Keratinocyte (primary cell): ENCODE measurements at regions not wholly inside any gene's neighbourhood (a gene's known extent, or its start where the extent isn't known, plus 50 kb on each side); places are given as distances from the start of the nearest gene placed in this dataset.

ENCODE experiments used
- DNase-seq: peaks from one replicate; pipeline ENCODE4 v3.0.0-alpha.2; 2011; ENCODE audit warnings: low read depth, missing footprints, low spot score
- FAIRE-seq: peaks from 2 replicates; lab custom pipeline; 2011; peaks lifted over from hg19 to GRCh38; lab: Jason Lieb, UNC
- H2AFZ ChIP-seq: 2 replicates; pipeline ENCODE4 v1.6.0; 2012; ENCODE audit warnings: low read length, control low read depth, inconsistent platforms; ENCODE audit not compliant: control insufficient read depth
- H3K27ac ChIP-seq: 2 replicates; pipeline ENCODE4 v1.5.1; 2011; ENCODE audit warnings: low read length; ENCODE audit not compliant: control insufficient read depth, insufficient read depth
- H3K27me3 ChIP-seq: 3 replicates; pipeline ENCODE4 v1.6.0; 2011; ENCODE audit warnings: low read length; ENCODE audit not compliant: control insufficient read depth, insufficient read depth; ENCODE audit errors: extremely low read depth
- H3K36me3 ChIP-seq, 2 experiments: 2 replicates in 1 of 2; 3 replicates in 1 of 2; pipeline ENCODE4 v1.5.1; 2011; ENCODE audit warnings: low read length in 2 of 2, mild to moderate bottlenecking in 1 of 2; ENCODE audit not compliant: control insufficient read depth in 2 of 2, insufficient read depth in 2 of 2; ENCODE audit errors: extremely low read depth in 1 of 2
- H3K4me1 ChIP-seq: 3 replicates; pipeline ENCODE4 v1.5.1; 2011; ENCODE audit warnings: low read length; ENCODE audit not compliant: control insufficient read depth, insufficient read depth; ENCODE audit errors: extremely low read depth
- H3K4me2 ChIP-seq: 3 replicates; pipeline ENCODE4 v1.6.0; 2011; ENCODE audit warnings: low read depth, low read length; ENCODE audit not compliant: control insufficient read depth, insufficient read depth; ENCODE audit errors: extremely low read depth
- H3K4me3 ChIP-seq, 3 experiments: fragments of 200-600 bp in 1 of 3; sonication (generic) in 1 of 3; 2 replicates in 2 of 3; 3 replicates in 1 of 3; pipeline ENCODE4 v1.5.1; 2011 to 2016; ENCODE audit warnings: low read length in 3 of 3, mild to moderate bottlenecking in 3 of 3, control low read depth in 2 of 3, inconsistent platforms in 1 of 3, low read depth in 1 of 3, mixed read lengths in 1 of 3, mixed run types in 1 of 3, moderate library complexity in 1 of 3; ENCODE audit not compliant: control insufficient read depth in 2 of 3, insufficient read depth in 2 of 3; ENCODE audit errors: extremely low read depth in 1 of 3
- H3K79me2 ChIP-seq: 2 replicates; pipeline ENCODE4 v1.6.0; 2012; ENCODE audit warnings: low read length; ENCODE audit not compliant: control insufficient read depth, insufficient read depth
- H3K9ac ChIP-seq: 3 replicates; pipeline ENCODE4 v1.6.0; 2011; ENCODE audit warnings: low read length; ENCODE audit not compliant: control insufficient read depth, insufficient read depth; ENCODE audit errors: extremely low read depth
- H3K9me1 ChIP-seq: 3 replicates; pipeline ENCODE4 v1.6.0; 2011; ENCODE audit warnings: low read length; ENCODE audit not compliant: control insufficient read depth, insufficient read depth; ENCODE audit errors: extremely low read depth
- H3K9me3 ChIP-seq: 2 replicates; pipeline ENCODE4 v1.5.1; 2012; ENCODE audit warnings: low read depth, low read length; ENCODE audit not compliant: control insufficient read depth
- H4K20me1 ChIP-seq: 3 replicates; pipeline ENCODE4 v1.6.0; 2011; ENCODE audit warnings: low read length; ENCODE audit not compliant: control insufficient read depth, insufficient read depth; ENCODE audit errors: extremely low read depth
- CTCF ChIP-seq, 3 experiments: IDR thresholded peaks in 1 of 3; conservative IDR thresholded peaks in 1 of 3; optimal IDR thresholded peaks in 1 of 3; 2 replicates in 2 of 3; 3 replicates in 1 of 3; pipeline versions ENCODE3 to v1.5.1; 2011; ENCODE audit warnings: low read length in 3 of 3, mild to moderate bottlenecking in 3 of 3, moderate library complexity in 2 of 3, control low read depth in 1 of 3, inconsistent platforms in 1 of 3; ENCODE audit not compliant: insufficient read depth in 2 of 3; ENCODE audit errors: extremely low read depth in 1 of 3
- EZH2 ChIP-seq: IDR thresholded peaks from one replicate; pipeline ENCODE4 v1.6.1; 2012; ENCODE audit warnings: inconsistent platforms, mild to moderate bottlenecking, low read length, moderate library complexity
- dilution Hi-C: fragments of 300-500 bp; cut with MboI; formaldehyde crosslinking; loops from one replicate; pipeline ENCODE4 v1.7.0; 2020; ENCODE audit warnings: low sequenced_read_pairs; ENCODE audit not compliant: extremely low pct_ligation_motif_present

- TF ChIP-seq EZH2 (no peak), CTCF (optimal IDR thresholded peaks at IDR 0.05 in 1 of 3, IDR thresholded peaks at IDR 0.05 in 1 of 3, conservative IDR thresholded peaks at IDR 0.05 in 1 of 3; ENCODE audit: extremely low read depth in 1 of 3, insufficient read depth in 2 of 3, low read length in 3 of 3) (no peak)
- no peaks in the 10 kb centered on the region for H3K36me3 ChIP-seq
- DNase-seq (no peak), FAIRE-seq (no peak)
- H4K20me1 ChIP-seq = no peaks in the 10 kb centered on the region
- H3K4me1 ChIP-seq = no peaks in the 10 kb centered on the region
- no peaks in the 10 kb centered on the region for H3K9me3 ChIP-seq
- H3K9me1 ChIP-seq = no peaks in the 10 kb centered on the region
- no peak overlapping the region for H3K9ac ChIP-seq
- H3K4me3 ChIP-seq = no peak overlapping the region
- dilution Hi-C loops = no loop called here
- H2AFZ ChIP-seq = no peak overlapping the region
- H3K4me2 ChIP-seq = no peak overlapping the region
- no peaks in the 10 kb centered on the region for H3K79me2 ChIP-seq
- no peak overlapping the region for H3K27ac ChIP-seq
- no peaks in the 10 kb centered on the region for H3K27me3 ChIP-seq
These were observed 213.2 kb upstream of the SP4 start for GRCh38 chr7:21214657-21215056.

DNA sequence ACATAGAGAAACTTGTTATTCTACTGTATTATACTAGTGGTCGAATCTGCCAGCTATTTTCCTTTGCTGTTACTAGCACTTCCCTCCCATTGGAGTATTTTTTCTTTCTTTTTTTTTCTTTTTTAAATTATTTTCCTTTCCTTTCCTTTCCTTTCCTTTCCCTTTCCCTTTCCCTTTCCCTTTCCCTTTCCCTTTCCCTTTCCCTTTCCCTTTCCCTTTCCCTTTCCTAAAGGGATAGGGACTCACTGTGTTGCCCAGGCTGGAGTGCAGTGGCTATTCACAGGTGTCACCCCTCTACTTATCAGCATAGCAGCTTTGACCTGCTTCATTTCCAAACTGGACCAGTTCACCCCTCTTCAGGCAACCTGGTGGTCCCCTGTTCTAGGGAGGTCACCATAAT is 212.6 kb upstream of the SP4 start:
- Histone ChIP-seq H3K36me3 (no peaks in the 10 kb centered on the region), H3K4me2 (no peak overlapping the region), H3K9me1 (no peaks in the 10 kb centered on the region), H3K4me3 (no peak overlapping the region), H3K4me1 (no peaks in the 10 kb centered on the region), H3K27ac (no peak overlapping the region), H3K79me2 (no peaks in the 10 kb centered on the region), H3K9me3 (no peaks in the 10 kb centered on the region), H2AFZ (no peak overlapping the region), H3K27me3 (no peaks in the 10 kb centered on the region), H4K20me1 (no peaks in the 10 kb centered on the region), H3K9ac (no peak overlapping the region)
- FAIRE-seq (no peak), DNase-seq (no peak)
- dilution Hi-C loops = no loop called here
- TF ChIP-seq CTCF (optimal IDR thresholded peaks at IDR 0.05 in 1 of 3, IDR thresholded peaks at IDR 0.05 in 1 of 3, conservative IDR thresholded peaks at IDR 0.05 in 1 of 3; ENCODE audit: extremely low read depth in 1 of 3, insufficient read depth in 2 of 3, low read length in 3 of 3) = no peak
- no peak for TF ChIP-seq EZH2
